ENCODE measurements at regions not wholly inside any gene's neighbourhood (a gene's known extent, or its start where the extent isn't known, plus 50 kb on each side); places are given as distances from the start of the nearest gene placed in this dataset.

DNA sequence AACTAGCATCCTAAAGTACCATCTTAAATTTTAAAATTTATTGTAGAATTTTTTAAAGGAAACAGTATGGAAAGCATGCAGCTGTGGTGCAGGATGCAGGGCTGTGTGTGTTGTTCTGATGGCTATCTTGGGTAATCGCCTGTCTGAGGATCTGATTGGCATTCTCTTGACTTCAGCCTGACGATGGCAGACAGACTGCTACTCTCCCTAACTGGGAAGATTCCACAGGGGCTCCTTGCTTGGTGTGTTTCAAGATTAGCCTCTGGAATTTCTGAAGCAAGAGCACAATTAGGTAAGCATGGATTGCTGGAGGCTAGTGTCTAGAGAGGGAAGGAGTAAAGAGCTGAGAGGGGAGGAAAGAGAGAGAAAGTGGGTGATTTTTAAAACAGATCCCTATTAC lies 696.8 kb upstream of the LRFN5 start:
- intact Hi-C loops (cut with DNase I): no loop called here
- no peak for TF ChIP-seq POLR2A (IDR thresholded peaks at IDR 0.05)
- TF ChIP-seq, protein P1, sequence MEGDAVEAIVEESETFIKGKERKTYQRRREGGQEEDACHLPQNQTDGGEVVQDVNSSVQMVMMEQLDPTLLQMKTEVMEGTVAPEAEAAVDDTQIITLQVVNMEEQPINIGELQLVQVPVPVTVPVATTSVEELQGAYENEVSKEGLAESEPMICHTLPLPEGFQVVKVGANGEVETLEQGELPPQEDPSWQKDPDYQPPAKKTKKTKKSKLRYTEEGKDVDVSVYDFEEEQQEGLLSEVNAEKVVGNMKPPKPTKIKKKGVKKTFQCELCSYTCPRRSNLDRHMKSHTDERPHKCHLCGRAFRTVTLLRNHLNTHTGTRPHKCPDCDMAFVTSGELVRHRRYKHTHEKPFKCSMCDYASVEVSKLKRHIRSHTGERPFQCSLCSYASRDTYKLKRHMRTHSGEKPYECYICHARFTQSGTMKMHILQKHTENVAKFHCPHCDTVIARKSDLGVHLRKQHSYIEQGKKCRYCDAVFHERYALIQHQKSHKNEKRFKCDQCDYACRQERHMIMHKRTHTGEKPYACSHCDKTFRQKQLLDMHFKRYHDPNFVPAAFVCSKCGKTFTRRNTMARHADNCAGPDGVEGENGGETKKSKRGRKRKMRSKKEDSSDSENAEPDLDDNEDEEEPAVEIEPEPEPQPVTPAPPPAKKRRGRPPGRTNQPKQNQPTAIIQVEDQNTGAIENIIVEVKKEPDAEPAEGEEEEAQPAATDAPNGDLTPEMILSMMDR (IDR thresholded peaks at IDR 0.05): no peak
- H3K9me3 ChIP-seq: no peaks in the 10 kb centered on the region
- 22 to 28% methylated on average over 2 of the region's 2 CpGs for WGBS, 2 donors
- no peak for DNase-seq
- H3K4me3 ChIP-seq (replicated peaks in 1 of 3): no peak overlapping the region
- H3K4me1 ChIP-seq: no peaks in the 10 kb centered on the region
- H3K36me3 ChIP-seq: no peaks in the 10 kb centered on the region
- no peaks in the 10 kb centered on the region for H3K27me3 ChIP-seq
- no peak overlapping the region for H3K27ac ChIP-seq

DNA sequence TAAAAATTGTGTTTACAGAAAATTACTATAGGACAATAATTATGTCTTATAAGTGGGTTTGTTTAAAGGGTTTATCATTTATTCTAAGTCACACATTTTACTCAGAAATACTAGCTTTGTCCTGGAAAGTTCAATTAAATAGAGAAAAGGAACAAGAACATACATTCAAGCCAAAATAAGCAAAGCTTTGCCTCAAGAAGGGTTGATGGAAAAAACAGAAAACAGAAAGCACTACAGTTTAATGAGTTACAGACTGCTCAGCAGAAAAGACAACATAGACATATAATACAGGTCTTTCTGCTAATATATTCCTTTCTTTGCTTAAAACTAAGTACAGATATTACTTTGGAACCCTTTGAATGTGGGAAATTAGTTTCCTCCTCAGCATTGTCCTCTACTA lies 703.0 kb upstream of the LRFN5 start:
- TF ChIP-seq, protein P1 (IDR thresholded peaks at IDR 0.05): no peak
- no peak for TF ChIP-seq POLR2A (IDR thresholded peaks at IDR 0.05)
- DNase-seq: no peak

DNA sequence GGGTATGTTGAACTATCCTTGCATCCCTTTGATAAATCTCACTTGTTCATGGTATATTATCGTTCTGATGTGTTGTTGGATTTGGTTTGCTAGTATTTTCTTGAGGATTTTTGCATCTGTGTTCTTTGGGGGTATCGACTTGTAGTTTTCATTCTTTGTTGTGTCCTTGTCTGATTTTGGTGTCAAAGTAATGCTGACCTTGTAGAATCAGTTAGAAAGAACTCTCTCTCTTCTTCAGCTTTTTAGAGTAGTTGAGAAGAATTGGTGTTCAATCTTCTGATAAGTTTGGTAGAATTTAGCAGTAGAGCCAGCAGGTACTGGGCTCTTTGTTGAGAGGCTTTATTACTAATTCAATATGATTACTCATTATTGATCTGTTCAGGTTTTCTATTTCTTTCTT lies 707.2 kb upstream of the LRFN5 start:
- Histone ChIP-seq H3K4me1 (no peaks in the 10 kb centered on the region), H3K9me3 (no peaks in the 10 kb centered on the region), H3K4me3 (replicated peaks in 1 of 3) (no peak overlapping the region), H3K27me3 (no peaks in the 10 kb centered on the region), H3K27ac (no peak overlapping the region), H3K36me3 (no peaks in the 10 kb centered on the region)
- WGBS, 2 donors: 38 to 64% methylated on average over 2 of the region's 2 CpGs
- intact Hi-C loops (cut with DNase I): no loop called here
- DNase-seq: no peak
- TF ChIP-seq, protein P1 (IDR thresholded peaks at IDR 0.05): no peak
- no peak for TF ChIP-seq POLR2A (IDR thresholded peaks at IDR 0.05)

More for the DNA sequence above, 703.0 kb upstream of the LRFN5 start:
- no peaks in the 10 kb centered on the region for H3K27me3 ChIP-seq
- intact Hi-C loops (cut with DNase I): no loop called here
- H3K4me1 ChIP-seq: no peaks in the 10 kb centered on the region
- no peaks in the 10 kb centered on the region for H3K9me3 ChIP-seq
- H3K27ac ChIP-seq: no peak overlapping the region
- H3K4me3 ChIP-seq (replicated peaks in 1 of 3): no peak overlapping the region
- no peaks in the 10 kb centered on the region for H3K36me3 ChIP-seq

DNA sequence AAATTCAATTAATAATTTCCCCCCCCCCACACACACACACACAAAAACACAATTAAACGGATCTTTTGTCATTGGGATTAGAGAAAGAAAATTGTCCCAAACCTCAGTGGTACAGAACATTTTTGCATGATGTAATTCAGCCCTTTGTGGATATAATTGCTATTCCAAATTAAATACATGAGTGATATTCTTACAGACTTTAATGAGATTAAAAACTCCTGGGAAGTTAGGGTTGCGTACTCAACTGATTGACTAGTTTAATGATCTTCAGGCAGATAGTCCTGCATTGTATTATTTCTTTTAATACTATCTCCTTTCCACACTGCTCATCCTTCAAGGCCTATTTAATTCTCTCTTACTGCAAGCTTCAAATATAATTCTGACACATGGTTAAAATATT lies 711.8 kb upstream of the LRFN5 start:
- Histone ChIP-seq H3K4me1 (no peaks in the 10 kb centered on the region), H3K4me3 (replicated peaks in 1 of 3) (no peak overlapping the region), H3K27me3 (no peaks in the 10 kb centered on the region), H3K27ac (no peak overlapping the region), H3K36me3 (no peaks in the 10 kb centered on the region), H3K9me3 (no peaks in the 10 kb centered on the region)
- 79 to 90% methylated on average over 2 of the region's 2 CpGs for WGBS, 2 donors
- TF ChIP-seq, protein P1 (IDR thresholded peaks at IDR 0.05): no peak
- no peak for TF ChIP-seq POLR2A (IDR thresholded peaks at IDR 0.05)
- intact Hi-C loops (cut with DNase I): no loop called here
- DNase-seq: no peak

DNA sequence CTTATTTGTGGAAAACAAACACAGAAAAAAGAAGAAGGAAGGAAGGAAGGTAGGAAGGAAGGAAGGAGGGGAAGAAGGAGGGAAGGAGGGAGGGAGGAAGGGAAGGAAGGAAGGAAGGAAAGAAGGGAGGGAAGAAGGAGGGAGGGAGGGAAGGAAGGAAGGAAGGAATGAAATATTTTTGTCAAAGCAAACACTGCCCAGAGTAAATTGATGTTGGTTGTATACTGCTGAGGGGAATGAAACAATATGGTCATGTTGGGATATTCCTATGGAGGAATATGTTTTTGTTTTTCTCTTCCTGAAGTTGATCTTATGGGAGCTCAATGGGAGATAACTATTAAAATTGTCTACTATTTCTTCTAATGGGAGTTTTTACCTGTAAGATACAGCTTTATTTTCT lies 717.5 kb upstream of the LRFN5 start:
- intact Hi-C loops (cut with DNase I): no loop called here
- TF ChIP-seq, protein P1 (IDR thresholded peaks at IDR 0.05): no peak
- TF ChIP-seq POLR2A (IDR thresholded peaks at IDR 0.05): no peak

More for the DNA sequence above, 717.5 kb upstream of the LRFN5 start:
- Histone ChIP-seq H3K27ac (no peak overlapping the region), H3K9me3 (no peaks in the 10 kb centered on the region), H3K4me1 (no peaks in the 10 kb centered on the region), H3K4me3 (replicated peaks in 1 of 3) (no peak overlapping the region), H3K36me3 (no peaks in the 10 kb centered on the region), H3K27me3 (no peaks in the 10 kb centered on the region)
- no peak for DNase-seq
